ENCODE measurements at regions not wholly inside any gene's neighbourhood (a gene's known extent, or its start where the extent isn't known, plus 50 kb on each side); places are given as distances from the start of the nearest gene placed in this dataset.
"Not testable (repeated sequence)": the region's sequence is repeated elsewhere in the genome, so short reads cannot be mapped to it uniquely, and the experiment has no call there.

DNA sequence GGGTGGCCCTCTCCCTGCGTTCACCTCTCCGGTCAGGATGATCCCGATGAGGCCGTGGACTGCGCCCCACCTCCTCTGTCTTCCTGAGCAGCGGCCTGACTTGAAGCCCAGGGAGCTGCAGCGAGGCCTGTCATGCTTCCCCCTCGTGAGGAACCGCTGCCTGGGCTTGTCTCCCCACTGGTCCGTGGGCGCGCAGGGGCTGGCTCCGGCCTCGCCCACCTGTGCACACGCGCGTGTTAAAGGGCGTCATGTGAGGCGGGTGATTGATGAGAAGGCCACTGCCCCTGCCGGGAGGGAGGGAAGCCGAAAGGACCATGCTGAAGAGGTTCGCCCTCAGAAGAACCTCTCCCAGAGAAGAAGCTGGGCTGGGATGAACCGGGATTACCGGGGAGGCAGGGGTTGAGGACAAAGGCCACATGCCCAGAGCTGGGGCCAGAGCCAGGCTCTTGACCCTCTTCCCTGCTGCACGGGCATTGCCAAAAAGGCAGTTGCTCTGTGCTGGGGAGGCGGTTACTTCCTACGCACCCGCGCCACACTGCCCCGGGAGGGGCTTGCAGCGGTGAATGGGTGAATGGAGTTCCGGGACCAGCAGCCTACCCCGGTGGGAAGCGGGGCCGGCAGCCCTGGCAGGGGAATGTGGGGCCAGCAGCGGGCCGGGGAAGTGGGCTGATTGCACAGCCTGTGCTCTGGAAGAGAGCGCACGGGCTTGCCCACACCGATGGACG, 85.9 kb upstream of the GSE1 start:
- ATAC-seq (no peak), DNase-seq (ENCODE audit: missing footprints) (peak; percentile 68)
- intact Hi-C loops (cut with DNase I), result no loop called here

DNA sequence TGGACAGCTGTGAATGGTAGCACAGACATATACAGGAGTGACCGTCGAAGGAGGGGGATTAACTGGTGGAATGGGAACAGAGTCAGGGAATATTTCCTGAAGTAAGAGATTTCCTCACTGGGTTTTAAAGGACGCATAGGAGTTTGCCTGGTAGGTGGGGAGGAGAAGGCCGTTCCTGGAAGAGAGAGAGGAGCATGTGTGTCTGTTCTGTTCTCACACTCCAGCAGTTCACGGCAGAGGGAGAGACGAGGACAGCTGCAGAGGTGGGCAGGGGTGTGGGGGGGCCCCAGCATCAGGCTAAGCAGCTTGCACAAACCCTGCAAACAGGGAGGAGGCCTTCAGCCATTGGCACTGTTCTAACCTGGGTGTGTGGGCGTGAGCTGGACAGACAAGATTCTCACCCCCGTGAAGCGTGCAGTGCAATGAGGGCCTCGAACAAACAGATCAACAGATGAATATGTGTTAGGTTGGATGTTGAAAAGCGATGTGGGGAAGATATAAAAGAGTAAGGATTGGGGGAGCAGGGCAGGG, 85.3 kb upstream of the GSE1 start:
- DNase-seq (ENCODE audit: missing footprints), result peak; percentile 37
- intact Hi-C loops (cut with DNase I), result no loop called here
- no peak for ATAC-seq

DNA sequence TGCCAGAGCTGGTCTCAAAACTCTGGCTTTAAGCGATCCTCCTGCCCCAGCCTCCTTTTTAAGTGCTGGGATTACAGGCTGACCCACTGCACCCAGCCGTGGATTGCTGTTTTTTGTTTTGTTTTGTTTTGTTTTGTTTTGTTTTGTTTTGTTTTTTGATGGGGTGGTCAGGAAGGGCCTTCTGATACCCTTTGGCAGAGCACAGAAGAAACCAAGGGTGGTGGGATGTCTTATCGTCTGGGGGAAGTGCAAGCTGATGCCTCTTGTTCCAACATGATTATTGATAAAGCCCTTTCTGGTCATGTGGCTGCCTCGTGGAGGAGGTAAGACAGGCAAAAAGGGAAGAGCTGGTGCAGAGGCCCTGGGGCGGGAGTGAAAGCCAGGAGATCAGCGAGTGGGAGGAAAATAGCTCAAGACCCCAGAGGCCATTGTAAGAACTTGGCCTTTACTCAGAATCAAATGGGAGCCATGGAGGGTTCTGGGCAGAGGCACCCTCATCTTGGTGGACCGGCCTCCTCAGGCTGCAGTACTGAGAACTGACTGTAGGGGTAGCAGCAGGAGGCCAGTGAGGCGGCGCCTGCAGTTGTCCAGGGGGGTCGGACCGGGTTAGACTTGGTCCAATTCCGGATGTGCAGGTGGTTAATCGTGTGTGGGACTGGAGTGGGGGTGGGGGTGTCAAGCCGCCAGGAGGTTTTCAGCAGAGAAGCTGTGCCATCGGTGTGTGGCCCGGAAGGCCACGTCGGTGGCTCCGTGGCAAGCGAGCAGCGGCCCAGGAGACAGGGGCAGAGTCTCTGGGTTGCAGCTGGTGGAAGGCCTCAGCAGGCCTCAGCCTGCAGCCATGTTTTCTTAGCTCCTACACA, 84.4 kb upstream of the GSE1 start:
- DNase-seq (ENCODE audit: missing footprints), result peak; percentile 68
- intact Hi-C loops (cut with DNase I), result no loop called here
- no peak for ATAC-seq

DNA sequence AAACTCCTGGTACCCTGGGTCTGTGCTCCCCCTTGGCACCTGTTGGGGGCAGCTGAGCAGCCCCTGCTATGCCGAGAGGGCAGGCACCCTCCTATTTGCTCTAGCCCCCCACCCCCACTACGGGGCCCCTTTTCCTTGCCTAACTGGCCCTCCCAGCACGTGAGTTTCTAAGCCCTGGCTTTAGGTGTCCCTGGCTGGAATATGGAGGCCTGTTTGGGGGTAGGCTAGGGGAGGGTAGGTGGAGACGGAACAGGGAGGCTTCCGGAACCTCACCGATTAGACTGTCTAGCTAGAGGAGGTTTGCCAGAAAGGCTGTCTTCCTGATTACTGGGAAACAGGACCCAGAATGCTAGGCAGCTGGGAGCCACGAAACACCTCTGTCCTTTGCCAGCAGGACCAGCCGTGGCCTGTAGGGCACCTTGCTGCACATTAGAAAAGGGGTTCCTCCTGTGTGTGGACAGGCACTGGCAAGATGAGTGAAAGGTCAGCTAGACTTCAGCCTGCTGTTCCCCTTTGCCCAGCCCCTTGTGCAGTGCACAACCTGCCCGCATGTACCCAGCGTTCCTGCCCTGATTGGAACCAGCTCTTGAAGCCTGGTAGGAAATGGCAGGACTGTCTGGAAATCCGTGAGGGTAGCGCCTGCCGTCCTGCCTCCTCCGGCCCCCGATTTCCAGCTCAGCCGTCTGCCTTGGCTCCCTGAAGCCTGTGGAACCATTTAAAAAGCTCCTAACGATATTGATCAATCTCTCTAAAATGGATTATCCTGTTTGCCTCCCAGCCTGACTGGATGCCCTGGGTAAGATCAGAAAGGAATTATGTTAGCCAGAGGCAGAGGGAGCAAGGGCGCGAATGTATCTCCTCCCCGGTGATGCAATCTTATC, 83.4 kb upstream of the GSE1 start:
- intact Hi-C loops (cut with DNase I), result no loop called here
- peak; percentile 32 for DNase-seq (ENCODE audit: missing footprints)
- ATAC-seq, result no peak

DNA sequence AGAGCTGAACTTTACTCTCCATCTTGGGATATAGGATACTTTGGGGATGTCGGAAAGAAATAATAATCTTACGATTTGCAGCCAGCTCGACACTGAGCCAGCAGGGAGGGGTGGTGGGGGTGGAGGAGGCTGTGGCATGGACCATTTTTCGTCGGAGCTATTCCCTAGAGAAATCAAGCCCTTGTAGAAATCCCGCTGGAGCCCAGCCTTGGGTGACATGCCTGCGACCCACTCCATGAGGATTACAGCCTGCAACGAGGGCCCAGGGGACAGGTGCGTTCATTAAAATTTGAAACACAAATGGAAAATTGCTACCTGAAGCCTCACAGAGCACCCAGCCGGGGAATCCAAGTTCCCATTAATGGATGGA, 82.8 kb upstream of the GSE1 start:
- DNase-seq (ENCODE audit: missing footprints), result peak; percentile 3
- intact Hi-C loops (cut with DNase I), result no loop called here
- no peak for ATAC-seq

DNA sequence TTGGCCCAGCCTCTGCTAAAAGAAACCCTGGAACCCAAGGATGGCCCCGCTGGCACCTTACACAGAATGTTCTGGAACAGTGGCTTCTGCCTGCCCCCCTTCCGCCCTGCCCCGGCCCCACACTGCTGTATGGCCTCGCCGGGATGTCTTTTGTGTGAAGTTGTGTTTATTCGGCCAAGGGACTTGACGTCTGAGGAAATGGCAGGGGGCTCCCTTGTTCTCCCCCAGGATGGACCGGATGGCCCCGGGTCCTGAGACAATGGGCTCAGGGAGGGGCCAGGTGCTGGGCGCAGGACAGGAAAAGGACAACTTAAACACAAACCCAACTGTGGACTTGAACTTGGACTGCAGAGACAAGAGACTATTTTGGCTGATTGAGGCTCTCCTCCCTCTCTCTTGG, 81.6 kb upstream of the GSE1 start:
- no peak for ATAC-seq
- DNase-seq (ENCODE audit: missing footprints), result peak; percentile 69
- intact Hi-C loops (cut with DNase I), result no loop called here

DNA sequence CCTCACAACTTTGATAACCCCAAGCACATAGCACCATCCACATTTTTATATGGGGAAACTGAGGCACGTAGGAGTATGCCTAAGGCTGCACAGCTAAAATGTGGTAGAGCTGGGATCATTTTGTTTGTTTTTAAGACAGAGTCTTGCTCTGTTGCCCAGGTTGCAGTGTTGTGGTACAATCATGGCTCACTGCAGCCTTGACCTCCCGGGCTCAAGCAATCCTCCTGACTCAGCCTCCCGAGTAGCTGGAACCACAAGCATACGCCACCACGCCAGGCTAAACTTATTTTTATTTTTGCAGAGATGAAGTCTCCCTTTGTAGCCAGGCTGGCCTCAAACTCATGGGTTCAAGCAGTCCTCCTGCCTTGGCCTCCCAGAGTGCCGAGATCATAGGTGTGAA, 81.0 kb upstream of the GSE1 start:
- DNase-seq (ENCODE audit: missing footprints), result peak; percentile 1
- intact Hi-C loops (cut with DNase I), result no loop called here
- ATAC-seq, result no peak

DNA sequence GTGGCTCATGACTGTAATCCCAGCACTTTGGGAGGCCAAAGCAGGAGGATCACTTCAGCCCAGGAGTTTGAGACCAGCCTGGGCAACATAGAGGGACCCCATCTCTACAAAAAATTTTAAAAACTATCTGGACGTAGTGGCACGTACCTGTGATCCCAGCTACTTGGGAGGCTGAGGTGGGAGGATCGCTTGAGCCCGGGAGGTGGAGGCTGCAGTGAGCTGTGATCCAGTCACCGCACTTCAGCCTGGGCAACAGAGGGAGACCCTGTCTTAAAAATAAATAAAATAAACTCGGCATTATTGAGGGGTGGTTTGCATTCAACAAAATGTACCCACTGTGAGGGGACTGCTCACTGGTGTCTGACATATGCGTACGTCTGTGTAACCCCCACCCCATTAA, 79.5 kb upstream of the GSE1 start:
- intact Hi-C loops (cut with DNase I); DNase-seq (ENCODE audit: missing footprints); ATAC-seq: not testable (repeated sequence)

DNA sequence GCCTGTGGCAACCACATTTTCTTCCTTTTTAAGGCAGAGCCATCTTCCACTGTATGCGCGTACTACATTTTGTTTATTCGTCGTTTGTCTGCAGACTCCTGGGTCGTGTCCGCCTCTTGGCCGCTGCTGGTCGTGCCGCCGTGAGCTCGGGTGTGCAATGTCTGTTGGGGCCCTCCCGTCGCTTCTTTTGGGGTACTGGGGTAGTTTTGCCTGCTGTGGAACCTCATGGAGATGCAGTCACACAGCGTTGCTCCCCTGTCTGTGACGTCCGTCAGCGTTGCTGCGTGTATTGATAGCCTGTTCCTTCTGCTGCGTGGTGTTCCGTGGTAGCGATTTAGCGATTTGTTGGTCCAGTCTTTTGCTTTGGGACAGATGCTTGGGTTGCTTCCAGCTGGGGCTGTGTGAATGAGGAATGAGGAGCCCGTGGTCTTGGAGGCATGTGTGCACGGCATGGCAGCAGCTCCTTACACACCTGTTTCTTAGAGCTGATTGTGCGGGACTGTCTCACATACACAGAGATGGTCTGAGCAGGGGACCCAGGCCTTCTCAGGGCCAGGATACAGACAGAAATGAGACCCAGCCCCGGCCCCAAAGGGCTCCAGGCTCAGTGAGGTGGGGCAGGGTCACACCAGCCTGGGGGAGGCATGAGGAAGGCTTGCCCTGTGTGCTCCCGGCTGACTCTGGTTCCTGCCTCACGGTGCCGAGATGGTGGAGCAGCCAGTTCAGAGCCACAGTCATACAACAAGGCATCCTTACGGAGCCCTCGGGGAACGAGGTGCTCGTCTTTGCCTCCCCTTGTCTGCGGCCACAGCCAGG, 78.4 kb upstream of the GSE1 start:
- ATAC-seq (no peak), DNase-seq (ENCODE audit: missing footprints) (no peak)
- intact Hi-C loops (cut with DNase I), result no loop called here

DNA sequence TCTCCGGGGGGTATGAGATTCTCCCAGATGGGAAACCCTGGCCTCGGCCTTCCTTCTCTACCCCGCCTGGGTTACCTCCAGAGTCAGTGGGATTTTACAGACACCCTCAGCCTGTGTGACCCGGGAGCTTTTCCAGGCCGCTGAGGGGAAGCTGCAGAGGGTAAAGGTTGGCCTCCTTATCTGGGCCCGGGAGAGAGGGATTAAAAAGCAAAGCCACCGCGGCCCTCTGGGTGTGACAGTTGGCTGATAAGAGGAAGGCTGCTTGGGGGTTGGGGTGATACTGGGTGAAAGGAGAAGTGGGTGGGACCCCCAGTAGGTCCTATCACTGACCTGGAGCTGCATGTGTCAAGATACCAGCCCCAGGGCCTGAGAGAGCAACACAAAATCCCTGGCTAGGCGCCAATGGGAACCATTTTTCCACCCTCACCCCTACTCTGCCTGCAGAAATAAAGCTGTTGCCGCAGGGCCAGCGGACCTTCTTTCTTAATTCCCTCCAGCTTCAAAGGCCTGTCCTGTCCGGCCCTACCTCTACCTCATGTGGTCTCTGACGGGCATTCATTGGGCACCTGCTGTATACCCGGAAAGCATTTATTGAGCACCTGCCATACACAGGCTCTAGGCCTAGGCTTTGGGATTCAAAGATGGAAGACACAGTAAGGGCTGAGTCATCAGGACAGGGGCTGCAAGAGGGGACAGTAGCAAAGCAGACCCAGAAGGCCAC, 77.6 kb upstream of the GSE1 start:
- intact Hi-C loops (cut with DNase I), result no loop called here
- DNase-seq (ENCODE audit: missing footprints), result no peak
- ATAC-seq, result no peak

DNA sequence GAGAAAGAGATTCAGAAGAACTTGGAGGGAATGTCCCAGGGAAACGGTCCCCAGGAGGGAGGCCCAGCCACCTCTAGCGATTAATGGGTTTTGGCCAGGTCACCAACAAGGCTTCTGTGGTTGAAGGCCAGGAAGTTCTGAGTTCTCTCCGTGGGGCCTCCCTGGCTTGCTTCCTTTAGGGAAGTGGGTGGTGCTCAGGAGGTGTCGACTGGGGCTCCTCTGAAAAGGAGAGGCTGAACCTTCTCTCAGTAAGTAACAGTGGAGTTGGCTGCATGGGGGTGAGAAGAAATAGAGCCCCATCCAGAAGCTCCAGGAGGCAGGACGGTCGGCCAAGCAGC, 77.1 kb upstream of the GSE1 start:
- no peak for DNase-seq (ENCODE audit: missing footprints)

DNA sequence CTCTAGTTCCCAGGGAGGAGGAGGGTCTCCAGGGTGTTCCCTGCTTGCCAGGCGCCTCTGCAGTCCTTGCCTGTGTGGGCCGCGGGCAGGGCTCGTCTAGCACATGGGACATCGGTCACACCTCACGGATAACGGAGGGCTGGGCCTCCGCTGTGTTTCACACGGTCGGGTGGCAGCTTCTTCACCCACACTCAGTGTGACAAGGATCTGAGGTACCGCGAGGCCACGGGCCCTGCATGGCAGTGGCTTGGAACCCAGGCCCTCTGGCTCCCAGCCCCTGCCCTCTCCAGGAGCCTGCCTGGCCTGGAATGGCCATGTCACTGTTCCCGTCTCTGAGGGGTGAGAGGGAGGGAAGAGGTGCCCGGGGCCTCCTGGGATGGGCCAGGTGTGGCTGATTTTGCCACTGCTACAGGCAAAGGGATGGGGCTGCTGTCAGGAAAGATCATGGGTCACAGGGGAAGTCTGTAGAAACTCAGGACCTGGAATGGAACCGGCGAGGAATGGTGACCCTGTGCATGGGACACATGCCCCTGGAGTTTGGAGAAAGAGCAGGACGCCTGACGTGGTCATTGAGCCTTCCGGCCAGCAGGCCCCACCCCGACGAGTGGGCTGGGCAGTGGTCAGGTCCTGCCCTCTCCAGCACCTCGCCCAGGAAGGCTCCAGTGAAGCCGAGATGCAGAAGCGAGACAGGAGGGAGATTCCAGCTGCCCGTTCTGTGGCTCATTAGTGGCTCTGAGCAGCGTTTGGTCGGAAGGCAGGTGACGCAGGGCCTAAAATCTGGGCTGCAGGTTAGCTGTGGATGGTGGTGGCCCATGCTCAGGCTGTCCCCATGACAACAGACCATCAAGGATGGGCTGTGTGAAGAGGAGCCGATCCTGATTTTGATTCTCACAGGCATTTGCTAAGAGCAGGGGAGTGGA, 76.5 kb upstream of the GSE1 start:
- ATAC-seq (no peak), DNase-seq (ENCODE audit: missing footprints) (no peak)
- intact Hi-C loops (cut with DNase I), result no loop called here

More for the DNA sequence above, 77.1 kb upstream of the GSE1 start:
- ATAC-seq, result no peak
- intact Hi-C loops (cut with DNase I), result no loop called here

DNA sequence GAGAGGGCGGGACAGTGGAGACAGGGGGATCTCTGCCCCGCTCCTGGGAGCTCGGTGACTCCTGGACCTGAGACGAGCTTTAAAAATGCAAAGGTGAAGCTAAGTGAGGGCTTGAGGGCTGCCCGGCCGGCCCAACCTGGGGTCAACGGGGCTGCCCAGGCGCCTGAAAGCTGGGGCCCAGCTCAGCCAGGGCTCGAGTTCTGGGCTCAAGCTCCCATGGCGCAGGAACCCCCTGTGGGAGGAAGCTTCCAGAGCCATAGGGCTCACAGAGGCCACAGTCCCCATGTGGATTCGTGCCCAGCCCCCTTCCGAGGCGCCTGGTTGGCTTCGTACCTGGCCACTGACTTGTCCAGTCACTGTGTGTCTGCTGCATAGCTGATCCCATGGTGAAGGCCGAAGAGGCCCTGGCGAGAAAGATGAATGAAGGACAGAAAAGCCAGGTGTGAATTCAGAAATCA, 75.8 kb upstream of the GSE1 start:
- ATAC-seq (no peak), DNase-seq (ENCODE audit: missing footprints) (no peak)
- intact Hi-C loops (cut with DNase I), result no loop called here

DNA sequence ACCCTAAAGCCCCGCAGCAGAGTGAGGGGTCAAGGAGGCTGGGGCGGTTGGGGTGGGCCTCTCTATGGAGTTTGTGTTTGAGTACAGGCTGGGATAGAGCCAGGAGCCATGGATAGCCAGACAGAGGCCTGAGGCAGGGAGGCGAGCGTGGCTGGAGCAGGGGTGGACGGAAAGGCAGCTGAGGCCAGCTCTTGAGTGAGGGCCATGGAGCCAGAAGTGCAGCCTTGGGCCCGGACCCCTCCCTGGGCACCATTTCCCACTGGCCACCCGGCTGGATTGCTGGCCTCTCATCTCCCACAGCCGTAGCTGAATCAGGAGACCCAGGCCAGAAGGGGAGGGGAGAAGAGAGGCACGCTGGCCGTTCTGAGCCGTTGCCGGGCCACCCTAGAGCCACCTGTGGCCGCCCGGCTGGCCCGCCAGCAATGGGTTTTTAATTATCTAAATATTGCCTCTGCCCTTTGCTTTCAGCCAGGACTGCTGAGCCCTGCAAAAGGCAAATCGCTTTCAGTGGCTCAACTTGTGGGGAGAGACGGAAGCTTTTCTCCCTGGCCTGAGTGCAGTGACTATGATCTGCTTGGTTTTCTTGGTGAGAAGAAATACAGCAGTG, 75.2 kb upstream of the GSE1 start:
- intact Hi-C loops (cut with DNase I), result no loop called here
- no peak for DNase-seq (ENCODE audit: missing footprints)
- no peak for ATAC-seq

DNA sequence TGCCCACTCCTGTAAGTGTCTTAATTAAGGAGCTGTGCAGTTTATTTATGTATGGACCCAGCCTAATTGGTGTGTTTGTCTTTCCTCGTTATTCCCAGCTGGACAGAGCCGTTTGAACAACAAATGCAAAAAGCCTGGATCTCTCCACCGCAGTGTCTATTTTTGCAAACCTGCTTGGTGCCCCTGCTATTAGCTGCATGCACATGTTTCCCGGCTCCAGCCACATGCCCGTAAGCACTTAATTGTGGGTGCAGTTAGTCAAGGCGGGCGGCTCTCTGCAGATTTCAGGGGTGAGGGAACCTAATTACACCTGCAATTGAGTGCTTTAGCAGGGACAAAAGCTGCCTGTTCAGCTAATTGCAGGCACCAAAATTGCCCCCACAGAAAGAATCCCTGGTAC, 74.0 kb upstream of the GSE1 start:
- DNase-seq (ENCODE audit: missing footprints) (no peak), ATAC-seq (no peak)
- intact Hi-C loops (cut with DNase I), result no loop called here

DNA sequence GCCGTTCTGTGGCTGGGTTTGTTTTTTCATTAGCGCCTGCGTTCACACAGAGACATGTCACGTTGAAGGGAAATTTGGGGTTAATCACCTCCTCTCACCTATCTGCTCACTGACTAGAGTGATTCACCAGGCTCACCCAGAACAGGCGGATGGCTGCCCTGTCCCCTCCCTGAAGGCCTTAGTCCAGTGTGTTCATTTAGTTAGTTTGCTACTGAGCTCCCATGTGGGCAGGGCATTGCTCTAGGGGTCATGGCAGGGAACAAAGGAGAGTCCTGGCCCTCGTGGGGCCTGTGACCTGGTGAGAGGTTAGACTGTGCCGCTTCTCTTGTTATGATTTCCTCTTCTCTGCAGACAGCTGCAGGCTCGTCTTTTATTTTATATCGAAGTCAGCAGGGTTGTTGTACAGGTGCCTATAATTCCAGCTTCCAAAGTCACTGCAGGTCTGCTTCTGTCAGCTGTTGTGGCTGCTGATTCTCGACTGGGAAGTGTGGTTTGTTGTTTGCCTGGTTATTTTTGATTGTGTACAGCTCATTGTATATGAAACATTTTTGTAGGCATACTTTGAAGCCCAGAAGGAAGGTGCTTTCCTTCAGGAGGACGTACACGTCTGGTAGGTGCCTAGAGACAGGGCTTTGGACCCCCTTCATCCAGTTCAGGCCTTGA, 73.4 kb upstream of the GSE1 start:
- ATAC-seq (no peak), DNase-seq (ENCODE audit: missing footprints) (no peak)
- intact Hi-C loops (cut with DNase I), result no loop called here

Data from Right ventricle myocardium inferior (tissue), 1 donor.